ENCODE measurements at regions not wholly inside any gene's neighbourhood (a gene's known extent, or its start where the extent isn't known, plus 50 kb on each side); places are given as distances from the start of the nearest gene placed in this dataset.

GRCh38 chr3:30473374-30474051 is 132.9 kb upstream of the TGFBR2 start:
- Histone ChIP-seq H3K27me3 (no peaks in the 10 kb centered on the region), H3K9me3 (no peaks in the 10 kb centered on the region), H3K4me3 (ENCODE audit: low read depth, low read length) (no peak overlapping the region), H3K4me1 (no peaks in the 10 kb centered on the region), H3K36me3 (no peaks in the 10 kb centered on the region)
- TF ChIP-seq, protein P1, sequence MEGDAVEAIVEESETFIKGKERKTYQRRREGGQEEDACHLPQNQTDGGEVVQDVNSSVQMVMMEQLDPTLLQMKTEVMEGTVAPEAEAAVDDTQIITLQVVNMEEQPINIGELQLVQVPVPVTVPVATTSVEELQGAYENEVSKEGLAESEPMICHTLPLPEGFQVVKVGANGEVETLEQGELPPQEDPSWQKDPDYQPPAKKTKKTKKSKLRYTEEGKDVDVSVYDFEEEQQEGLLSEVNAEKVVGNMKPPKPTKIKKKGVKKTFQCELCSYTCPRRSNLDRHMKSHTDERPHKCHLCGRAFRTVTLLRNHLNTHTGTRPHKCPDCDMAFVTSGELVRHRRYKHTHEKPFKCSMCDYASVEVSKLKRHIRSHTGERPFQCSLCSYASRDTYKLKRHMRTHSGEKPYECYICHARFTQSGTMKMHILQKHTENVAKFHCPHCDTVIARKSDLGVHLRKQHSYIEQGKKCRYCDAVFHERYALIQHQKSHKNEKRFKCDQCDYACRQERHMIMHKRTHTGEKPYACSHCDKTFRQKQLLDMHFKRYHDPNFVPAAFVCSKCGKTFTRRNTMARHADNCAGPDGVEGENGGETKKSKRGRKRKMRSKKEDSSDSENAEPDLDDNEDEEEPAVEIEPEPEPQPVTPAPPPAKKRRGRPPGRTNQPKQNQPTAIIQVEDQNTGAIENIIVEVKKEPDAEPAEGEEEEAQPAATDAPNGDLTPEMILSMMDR (IDR thresholded peaks at IDR 0.05; ENCODE audit: low read depth, low read length) = no peak
- no peak for DNase-seq

DNA sequence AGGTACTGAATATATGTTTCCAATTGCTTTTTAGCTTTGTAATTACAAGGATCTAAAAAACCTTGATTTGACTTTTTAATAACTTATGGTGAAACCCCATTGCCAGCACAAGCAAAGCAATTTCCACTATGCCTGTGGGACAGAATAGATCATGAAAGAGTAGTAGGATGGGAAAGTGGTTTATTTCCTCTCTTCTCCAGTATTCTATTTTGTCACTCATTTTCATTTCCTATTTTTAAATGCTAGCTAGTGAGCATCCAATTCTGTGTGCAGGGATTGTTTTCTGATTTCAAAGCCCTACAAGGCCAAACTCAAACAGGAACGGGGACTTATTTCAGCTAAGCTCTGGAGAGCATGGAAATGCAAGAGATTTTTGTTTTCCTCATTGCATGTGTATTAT is 132.0 kb upstream of the TGFBR2 start:
- H3K4me3 ChIP-seq (ENCODE audit: low read depth, low read length) = no peak overlapping the region
- H3K36me3 ChIP-seq = no peaks in the 10 kb centered on the region
- no peaks in the 10 kb centered on the region for H3K4me1 ChIP-seq
- no peaks in the 10 kb centered on the region for H3K27me3 ChIP-seq
- TF ChIP-seq, protein P1 (IDR thresholded peaks at IDR 0.05; ENCODE audit: low read depth, low read length) = no peak
- no peaks in the 10 kb centered on the region for H3K9me3 ChIP-seq
- no peak for DNase-seq

- H3K36me3 ChIP-seq = no peaks in the 10 kb centered on the region
- TF ChIP-seq, protein P1 (IDR thresholded peaks at IDR 0.05; ENCODE audit: low read depth, low read length) = no peak
- H3K27me3 ChIP-seq = no peaks in the 10 kb centered on the region
Measured at GRCh38 chr3:30475038-30475808, 131.2 kb upstream of the TGFBR2 start.

DNA sequence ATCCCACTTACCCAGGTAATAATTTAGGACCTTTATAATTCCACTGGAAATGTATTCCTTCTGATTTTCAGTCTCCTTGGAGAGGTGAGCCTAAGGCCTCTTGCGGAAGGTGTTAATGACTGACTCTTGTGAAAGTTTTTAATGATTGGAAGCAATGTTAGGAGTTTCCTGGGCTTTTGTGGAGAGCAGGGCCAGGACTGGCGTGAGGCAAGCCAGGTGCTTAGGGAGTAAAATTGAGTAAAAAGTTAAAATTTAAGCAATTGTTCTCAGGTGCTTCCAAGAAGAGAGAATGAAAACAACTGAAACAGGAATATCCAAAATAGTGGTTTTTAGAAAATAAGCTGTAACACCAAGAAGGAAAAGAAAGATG is 130.6 kb upstream of the TGFBR2 start:
- Histone ChIP-seq H3K4me3 (ENCODE audit: low read depth, low read length) (no peak overlapping the region), H3K27me3 (no peaks in the 10 kb centered on the region), H3K9me3 (no peaks in the 10 kb centered on the region), H3K4me1 (no peaks in the 10 kb centered on the region), H3K36me3 (no peaks in the 10 kb centered on the region)
- no peak for DNase-seq
- TF ChIP-seq, protein P1 (IDR thresholded peaks at IDR 0.05; ENCODE audit: low read depth, low read length) = no peak

More at GRCh38 chr3:30475038-30475808, 131.2 kb upstream of the TGFBR2 start:
- Histone ChIP-seq H3K4me1 (no peaks in the 10 kb centered on the region), H3K4me3 (ENCODE audit: low read depth, low read length) (no peak overlapping the region), H3K9me3 (no peaks in the 10 kb centered on the region)
- no peak for DNase-seq

GRCh38 chr3:30476368-30477084 is 129.9 kb upstream of the TGFBR2 start:
- H3K36me3 ChIP-seq = no peaks in the 10 kb centered on the region
- DNase-seq = no peak
- no peak overlapping the region for H3K4me3 ChIP-seq (ENCODE audit: low read depth, low read length)
- no peaks in the 10 kb centered on the region for H3K27me3 ChIP-seq
- H3K9me3 ChIP-seq = no peaks in the 10 kb centered on the region
- no peaks in the 10 kb centered on the region for H3K4me1 ChIP-seq
- TF ChIP-seq, protein P1 (IDR thresholded peaks at IDR 0.05; ENCODE audit: low read depth, low read length) = no peak
